ENCODE measurements at regions not wholly inside any gene's neighbourhood (a gene's known extent, or its start where the extent isn't known, plus 50 kb on each side); places are given as distances from the start of the nearest gene placed in this dataset.
"Not testable (repeated sequence)": the region's sequence is repeated elsewhere in the genome, so short reads cannot be mapped to it uniquely, and the experiment has no call there.

DNA sequence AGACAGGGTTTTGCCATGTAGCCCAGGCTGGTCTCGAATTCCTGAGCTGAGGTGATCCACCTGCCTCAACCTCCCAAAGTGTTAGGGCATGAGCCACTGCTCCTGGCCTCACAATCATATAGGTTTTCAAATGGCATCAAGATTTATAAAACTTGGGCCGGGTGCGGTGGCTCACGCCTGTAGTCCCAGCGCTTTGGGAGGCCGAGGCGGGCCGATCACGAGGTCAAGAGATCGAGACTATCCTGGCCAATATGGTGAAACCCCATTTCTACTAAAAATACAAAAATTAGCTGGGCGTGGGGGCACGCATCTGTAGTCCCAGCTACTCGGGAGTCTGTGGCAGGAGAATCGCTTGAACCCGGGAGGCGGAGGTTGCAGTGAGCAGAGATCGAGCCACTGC, 123.8 kb downstream of the OR2B2 start:
- TF ChIP-seq, protein P1, sequence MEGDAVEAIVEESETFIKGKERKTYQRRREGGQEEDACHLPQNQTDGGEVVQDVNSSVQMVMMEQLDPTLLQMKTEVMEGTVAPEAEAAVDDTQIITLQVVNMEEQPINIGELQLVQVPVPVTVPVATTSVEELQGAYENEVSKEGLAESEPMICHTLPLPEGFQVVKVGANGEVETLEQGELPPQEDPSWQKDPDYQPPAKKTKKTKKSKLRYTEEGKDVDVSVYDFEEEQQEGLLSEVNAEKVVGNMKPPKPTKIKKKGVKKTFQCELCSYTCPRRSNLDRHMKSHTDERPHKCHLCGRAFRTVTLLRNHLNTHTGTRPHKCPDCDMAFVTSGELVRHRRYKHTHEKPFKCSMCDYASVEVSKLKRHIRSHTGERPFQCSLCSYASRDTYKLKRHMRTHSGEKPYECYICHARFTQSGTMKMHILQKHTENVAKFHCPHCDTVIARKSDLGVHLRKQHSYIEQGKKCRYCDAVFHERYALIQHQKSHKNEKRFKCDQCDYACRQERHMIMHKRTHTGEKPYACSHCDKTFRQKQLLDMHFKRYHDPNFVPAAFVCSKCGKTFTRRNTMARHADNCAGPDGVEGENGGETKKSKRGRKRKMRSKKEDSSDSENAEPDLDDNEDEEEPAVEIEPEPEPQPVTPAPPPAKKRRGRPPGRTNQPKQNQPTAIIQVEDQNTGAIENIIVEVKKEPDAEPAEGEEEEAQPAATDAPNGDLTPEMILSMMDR (IDR thresholded peaks at IDR 0.05 in 8 of 11, conservative IDR thresholded peaks at IDR 0.05 in 3 of 11): not testable (repeated sequence)
- TF ChIP-seq POLR2AphosphoS5, POLR2A (IDR thresholded peaks at IDR 0.05): not testable (repeated sequence)
